Muscle layer of colon (tissue), 2 donors: ENCODE measurements at regions not wholly inside any gene's neighbourhood (a gene's known extent, or its start where the extent isn't known, plus 50 kb on each side); places are given as distances from the start of the nearest gene placed in this dataset.

ENCODE experiments used
- H3K27ac ChIP-seq: one replicate; pipeline ENCODE4 v1.7.0; 2013; ENCODE audit warnings: low read depth, mild to moderate bottlenecking, low read length, moderate library complexity
- H3K27me3 ChIP-seq, 2 donors: one replicate each; pipeline ENCODE4 v1.7.0; 2013; ENCODE audit warnings: low read length in 2 of 2, mild to moderate bottlenecking in 2 of 2; ENCODE audit not compliant: insufficient read depth in 2 of 2, control insufficient read depth in 1 of 2
- H3K36me3 ChIP-seq: one replicate; pipeline ENCODE4 v1.7.0; 2013; ENCODE audit warnings: mild to moderate bottlenecking, low read length; ENCODE audit not compliant: insufficient read depth
- H3K4me1 ChIP-seq: one replicate; pipeline ENCODE4 v1.7.0; 2013; ENCODE audit warnings: mild to moderate bottlenecking, low read length; ENCODE audit not compliant: insufficient read depth
- H3K4me3 ChIP-seq, 2 donors: one replicate each; pipeline ENCODE4 v1.7.0; 2013; ENCODE audit warnings: low read length in 2 of 2, low read depth in 1 of 2, mild to moderate bottlenecking in 1 of 2, moderate library complexity in 1 of 2
- H3K9ac ChIP-seq: one replicate; pipeline ENCODE4 v1.7.0; 2013; ENCODE audit warnings: low read length
- H3K9me3 ChIP-seq: one replicate; pipeline ENCODE4 v1.7.0; 2013; ENCODE audit warnings: mild to moderate bottlenecking, low read length
- donor health status: abdominal sarcoma.
- donor health status: Adenocarcinoma of cecum.

- Histone ChIP-seq H3K36me3 (no peaks in the 10 kb centered on the region), H3K9ac (no peak overlapping the region), H3K4me1 (no peaks in the 10 kb centered on the region), H3K27me3 (no peaks in the 10 kb centered on the region), H3K4me3 (no peak overlapping the region), H3K9me3 (no peaks in the 10 kb centered on the region), H3K27ac (no peak overlapping the region)
Measured at GRCh38 chr6:113421997-113422396, 435.1 kb upstream of the MARCKS start.

GRCh38 chr6:113423956-113424355, 433.2 kb upstream of the MARCKS start:
- no peaks in the 10 kb centered on the region for H3K9me3 ChIP-seq
- H3K27me3 ChIP-seq, result no peaks in the 10 kb centered on the region
- no peaks in the 10 kb centered on the region for H3K36me3 ChIP-seq
- no peak overlapping the region for H3K9ac ChIP-seq
- H3K4me3 ChIP-seq, result no peak overlapping the region
- H3K4me1 ChIP-seq, result no peaks in the 10 kb centered on the region
- H3K27ac ChIP-seq, result peak overlapping the region; percentile 19

- Histone ChIP-seq H3K4me1 (no peaks in the 10 kb centered on the region), H3K36me3 (no peaks in the 10 kb centered on the region), H3K27ac (no peak overlapping the region), H3K27me3 (no peaks in the 10 kb centered on the region), H3K9ac (no peak overlapping the region), H3K9me3 (no peaks in the 10 kb centered on the region), H3K4me3 (no peak overlapping the region)
Measured at GRCh38 chr6:113425977-113426660, 431.0 kb upstream of the MARCKS start.

- H3K9ac ChIP-seq, result no peak overlapping the region
- H3K36me3 ChIP-seq, result no peaks in the 10 kb centered on the region
- H3K27me3 ChIP-seq, result no peaks in the 10 kb centered on the region
- no peaks in the 10 kb centered on the region for H3K4me1 ChIP-seq
- no peaks in the 10 kb centered on the region for H3K9me3 ChIP-seq
- no peak overlapping the region for H3K27ac ChIP-seq
- no peak overlapping the region for H3K4me3 ChIP-seq
Measured at GRCh38 chr6:113427617-113428016, 429.5 kb upstream of the MARCKS start.

GRCh38 chr6:113428702-113429101, 428.4 kb upstream of the MARCKS start:
- Histone ChIP-seq H3K9ac (no peak overlapping the region), H3K9me3 (no peaks in the 10 kb centered on the region)

GRCh38 chr6:113432521-113433334, 424.4 kb upstream of the MARCKS start:
- H3K36me3 ChIP-seq, result no peaks in the 10 kb centered on the region
- H3K9ac ChIP-seq, result no peak overlapping the region
- H3K27me3 ChIP-seq, result no peaks in the 10 kb centered on the region
- H3K9me3 ChIP-seq, result no peaks in the 10 kb centered on the region
- no peak overlapping the region for H3K27ac ChIP-seq
- H3K4me1 ChIP-seq, result peaks cover 18% of the 10 kb centered on the region
- H3K4me3 ChIP-seq, result no peak overlapping the region

More at GRCh38 chr6:113428702-113429101, 428.4 kb upstream of the MARCKS start:
- H3K4me1 ChIP-seq, result peaks cover 9% of the 10 kb centered on the region
- no peak overlapping the region for H3K27ac ChIP-seq
- H3K27me3 ChIP-seq, result no peaks in the 10 kb centered on the region
- H3K4me3 ChIP-seq, result no peak overlapping the region
- H3K36me3 ChIP-seq, result no peaks in the 10 kb centered on the region

GRCh38 chr6:113433335-113433991, 423.7 kb upstream of the MARCKS start:
- Histone ChIP-seq H3K4me1 (peaks cover 18% of the 10 kb centered on the region), H3K9me3 (no peaks in the 10 kb centered on the region), H3K36me3 (no peaks in the 10 kb centered on the region), H3K27ac (no peak overlapping the region), H3K27me3 (no peaks in the 10 kb centered on the region), H3K9ac (no peak overlapping the region), H3K4me3 (no peak overlapping the region)

GRCh38 chr6:113434641-113435040, 422.5 kb upstream of the MARCKS start:
- Histone ChIP-seq H3K27ac (no peak overlapping the region), H3K4me3 (no peak overlapping the region), H3K27me3 (no peaks in the 10 kb centered on the region), H3K9me3 (no peaks in the 10 kb centered on the region), H3K4me1 (peaks cover 18% of the 10 kb centered on the region), H3K9ac (no peak overlapping the region), H3K36me3 (no peaks in the 10 kb centered on the region)

GRCh38 chr6:113437566-113437965, 419.6 kb upstream of the MARCKS start:
- Histone ChIP-seq H3K9ac (no peak overlapping the region), H3K4me1 (peaks cover 18% of the 10 kb centered on the region), H3K27me3 (no peaks in the 10 kb centered on the region), H3K36me3 (no peaks in the 10 kb centered on the region), H3K9me3 (no peaks in the 10 kb centered on the region), H3K4me3 (no peak overlapping the region), H3K27ac (no peak overlapping the region)

GRCh38 chr6:113439866-113440265, 417.3 kb upstream of the MARCKS start:
- no peak overlapping the region for H3K27ac ChIP-seq
- H3K9ac ChIP-seq, result no peak overlapping the region
- H3K27me3 ChIP-seq, result no peaks in the 10 kb centered on the region
- no peak overlapping the region for H3K4me3 ChIP-seq
- no peaks in the 10 kb centered on the region for H3K36me3 ChIP-seq
- no peaks in the 10 kb centered on the region for H3K4me1 ChIP-seq
- H3K9me3 ChIP-seq, result no peaks in the 10 kb centered on the region

GRCh38 chr6:113442040-113442439, 415.1 kb upstream of the MARCKS start:
- Histone ChIP-seq H3K9me3 (no peaks in the 10 kb centered on the region), H3K27me3 (no peaks in the 10 kb centered on the region), H3K9ac (no peak overlapping the region), H3K4me1 (peaks cover 2% of the 10 kb centered on the region), H3K4me3 (no peak overlapping the region), H3K36me3 (no peaks in the 10 kb centered on the region), H3K27ac (no peak overlapping the region)
